CD8-positive, alpha-beta memory T cell (primary cell): ENCODE measurements at regions not wholly inside any gene's neighbourhood (a gene's known extent, or its start where the extent isn't known, plus 50 kb on each side); places are given as distances from the start of the nearest gene placed in this dataset.

ENCODE experiments used
- CTCF ChIA-PET: fragments of 350-600 bp; sonication (Branson Sonifier 250); formaldehyde crosslinking; loops from one replicate; lab custom pipeline; 2021; ENCODE audit warnings: antibody characterized with exemption; lab: Charles Lee
- POLR2A ChIA-PET: fragments of 350-600 bp; sonication (Branson Sonifier 250); formaldehyde crosslinking; loops from one replicate; lab custom pipeline; 2021; ENCODE audit warnings: antibody characterized with exemption; lab: Charles Lee
- DNase-seq, 5 donors: peaks; one replicate each; pipeline versions ENCODE4 v3.0.0 to v3.0.0-alpha.2; 2020 to 2022; ENCODE audit warnings: mixed read lengths in 1 of 5
- H3K27ac ChIP-seq: one replicate; pipeline ENCODE4 v1.7.0; 2013; ENCODE audit warnings: low read depth, mild to moderate bottlenecking, low read length, moderate library complexity
- H3K27me3 ChIP-seq: 2 replicates; pipeline ENCODE4 v1.7.0; 2013; ENCODE audit warnings: low read length, mild to moderate bottlenecking; ENCODE audit not compliant: insufficient read depth, poor library complexity, severe bottlenecking
- H3K36me3 ChIP-seq: 2 replicates; pipeline ENCODE4 v1.7.0; 2013; ENCODE audit warnings: mild to moderate bottlenecking, low read length, moderate library complexity; ENCODE audit not compliant: insufficient read depth
- H3K4me1 ChIP-seq: 2 replicates; pipeline ENCODE4 v1.7.0; 2013; ENCODE audit warnings: mild to moderate bottlenecking, low read length, moderate library complexity; ENCODE audit not compliant: insufficient read depth
- H3K4me3 ChIP-seq: 2 replicates; pipeline ENCODE4 v1.7.0; 2013; ENCODE audit warnings: mild to moderate bottlenecking, low read length
- H3K9me3 ChIP-seq: 2 replicates; pipeline ENCODE4 v1.7.0; 2013; ENCODE audit warnings: mild to moderate bottlenecking, low read length
- H3K27ac Mint-ChIP-seq, 8 donors: one replicate each; pipeline ENCODE4 v1.8.0; 2020 to 2021; ENCODE audit warnings: mixed read lengths in 8 of 8, mild to moderate bottlenecking in 6 of 8, inconsistent platforms in 3 of 8, moderate library complexity in 3 of 8
- H3K27me3 Mint-ChIP-seq, 2 donors: one replicate each; pipeline ENCODE4 v1.8.0; 2020 to 2021; ENCODE audit warnings: mixed read lengths in 2 of 2, mild to moderate bottlenecking in 1 of 2, moderate library complexity in 1 of 2
- H3K36me3 Mint-ChIP-seq, 3 donors: one replicate each; pipeline ENCODE4 v1.8.0; 2020 to 2021; ENCODE audit warnings: mixed read lengths in 3 of 3, inconsistent platforms in 1 of 3, mild to moderate bottlenecking in 1 of 3
- H3K4me1 Mint-ChIP-seq, 3 donors: one replicate each; pipeline ENCODE4 v1.8.0; 2020 to 2021; ENCODE audit warnings: mixed read lengths in 3 of 3, inconsistent platforms in 1 of 3, mild to moderate bottlenecking in 1 of 3
- H3K4me3 Mint-ChIP-seq, 7 donors: one replicate each; pipeline ENCODE4 v1.8.0; 2020 to 2021; ENCODE audit warnings: mixed read lengths in 7 of 7, mild to moderate bottlenecking in 6 of 7, moderate library complexity in 4 of 7, inconsistent platforms in 2 of 7
- H3K9me3 Mint-ChIP-seq, 5 donors: one replicate each; pipeline ENCODE4 v1.8.0; 2020 to 2022; ENCODE audit warnings: mixed read lengths in 5 of 5, mild to moderate bottlenecking in 3 of 5, moderate library complexity in 2 of 5, inconsistent platforms in 1 of 5

- ChIA-PET POLR2A (no interaction called here), CTCF (no interaction called here)
- peaks cover 0 to 5% (median 0%) of the 10 kb centered on the region in 5 donors for H3K9me3 Mint-ChIP-seq
- Histone ChIP-seq H3K27me3 (no peaks in the 10 kb centered on the region), H3K4me3 (no peak overlapping the region), H3K27ac (no peak overlapping the region), H3K4me1 (no peaks in the 10 kb centered on the region), H3K36me3 (no peaks in the 10 kb centered on the region), H3K9me3 (no peaks in the 10 kb centered on the region)
- H3K4me3 Mint-ChIP-seq, result no peak overlapping the region
- H3K36me3 Mint-ChIP-seq, result no peaks in the 10 kb centered on the region
- H3K4me1 Mint-ChIP-seq, result no peaks in the 10 kb centered on the region
- H3K27ac Mint-ChIP-seq, result no peak overlapping the region
- H3K27me3 Mint-ChIP-seq, result peaks cover 5 to 34% of the 10 kb centered on the region in 2 donors
- no peak for DNase-seq
Observed at GRCh38 chr5:58911270-58911669, 328.4 kb downstream of the RAB3C start.

- Histone ChIP-seq H3K36me3 (no peaks in the 10 kb centered on the region), H3K9me3 (no peaks in the 10 kb centered on the region), H3K4me3 (no peak overlapping the region), H3K27me3 (no peaks in the 10 kb centered on the region), H3K4me1 (no peaks in the 10 kb centered on the region), H3K27ac (no peak overlapping the region)
- Mint-ChIP-seq H3K9me3 (peaks cover 0 to 2% (median 0%) of the 10 kb centered on the region in 5 donors), H3K4me3 (no peak overlapping the region), H3K27ac (no peak overlapping the region), H3K27me3 (peaks cover 5 to 34% of the 10 kb centered on the region in 2 donors), H3K4me1 (no peaks in the 10 kb centered on the region), H3K36me3 (no peaks in the 10 kb centered on the region)
- ChIA-PET CTCF (no interaction called here), POLR2A (no interaction called here)
- DNase-seq, result no peak
Observed at GRCh38 chr5:58912116-58912515, 329.2 kb downstream of the RAB3C start.

GRCh38 chr5:58913406-58913990 is 330.6 kb downstream of the RAB3C start:
- CTCF ChIA-PET, result no interaction called here
- H3K27ac Mint-ChIP-seq, result peak overlapping the region in 1 of 8 donors; percentile 66
- no peaks in the 10 kb centered on the region for H3K36me3 Mint-ChIP-seq
- H3K4me1 Mint-ChIP-seq, result no peaks in the 10 kb centered on the region
- no peaks in the 10 kb centered on the region for H3K27me3 ChIP-seq
- H3K27ac ChIP-seq, result no peak overlapping the region
- H3K27me3 Mint-ChIP-seq, result peaks cover 5 to 34% of the 10 kb centered on the region in 2 donors
- peaks cover 0 to 2% (median 0%) of the 10 kb centered on the region in 5 donors for H3K9me3 Mint-ChIP-seq
- no peaks in the 10 kb centered on the region for H3K4me1 ChIP-seq
- H3K4me3 Mint-ChIP-seq, result no peak overlapping the region
- DNase-seq, result no peak
- H3K9me3 ChIP-seq, result no peaks in the 10 kb centered on the region
- no peak overlapping the region for H3K4me3 ChIP-seq
- POLR2A ChIA-PET, result no interaction called here
- H3K36me3 ChIP-seq, result no peaks in the 10 kb centered on the region

GRCh38 chr5:58918021-58918729 is 335.3 kb downstream of the RAB3C start:
- no peaks in the 10 kb centered on the region for H3K4me1 ChIP-seq
- no peaks in the 10 kb centered on the region for H3K9me3 ChIP-seq
- Mint-ChIP-seq H3K27ac (no peak overlapping the region), H3K9me3 (peaks cover 0 to 1% (median 0%) of the 10 kb centered on the region in 5 donors), H3K4me3 (no peak overlapping the region), H3K27me3 (peaks cover 11 to 31% of the 10 kb centered on the region in 2 donors), H3K4me1 (no peaks in the 10 kb centered on the region), H3K36me3 (no peaks in the 10 kb centered on the region)
- H3K4me3 ChIP-seq, result no peak overlapping the region
- H3K36me3 ChIP-seq, result no peaks in the 10 kb centered on the region
- H3K27ac ChIP-seq, result no peak overlapping the region
- no peaks in the 10 kb centered on the region for H3K27me3 ChIP-seq
- ChIA-PET POLR2A (no interaction called here), CTCF (no interaction called here)
- DNase-seq, result no peak
